MM.1S (cell line): ENCODE measurements at regions not wholly inside any gene's neighbourhood (a gene's known extent, or its start where the extent isn't known, plus 50 kb on each side); places are given as distances from the start of the nearest gene placed in this dataset.
"Not testable (repeated sequence)": the region's sequence is repeated elsewhere in the genome, so short reads cannot be mapped to it uniquely, and the experiment has no call there.

Source experiments
- CTCF ChIP-seq: fragments of 300-600 bp; sonication (generic); IDR thresholded peaks from 2 replicates; pipeline ENCODE4 v1.5.1; 2016; ENCODE audit warnings: antibody characterized with exemption, low read length, mixed read lengths
- EZH2 ChIP-seq: fragments of 300-600 bp; sonication (generic); optimal IDR thresholded peaks from 2 replicates; pipeline ENCODE3; 2017; ENCODE audit warnings: low read depth, mild to moderate bottlenecking, antibody characterized with exemption, low read length, mixed read lengths
- EZH2phosphoT487 ChIP-seq: fragments of 300-600 bp; sonication (generic); IDR thresholded peaks from 2 replicates; pipeline ENCODE4 v1.6.1; 2018; ENCODE audit warnings: antibody characterized with exemption, low read length

DNA sequence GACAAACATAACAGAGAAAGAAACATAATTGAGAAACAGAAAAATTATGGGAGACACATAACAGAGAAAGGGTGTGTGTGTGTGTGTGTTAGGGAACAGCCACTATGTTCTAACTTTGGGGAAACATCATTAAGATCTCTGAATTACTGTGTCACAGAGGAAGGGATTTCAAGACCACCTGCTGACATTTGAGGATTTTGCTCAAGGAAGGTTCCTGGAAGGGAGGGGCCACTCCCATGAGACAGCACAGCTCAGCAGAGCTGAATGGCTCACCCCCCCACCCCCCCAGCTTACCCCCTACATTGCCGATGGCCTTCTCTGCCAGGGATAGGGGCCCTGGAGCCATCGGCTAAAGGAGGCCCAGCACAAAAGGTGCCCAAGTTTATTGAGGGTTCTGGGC, 124.6 kb upstream of the ZNF469 start:
- not testable (repeated sequence) for TF ChIP-seq CTCF, EZH2phosphoT487, EZH2
